Activated naive CD8-positive, alpha-beta T cell treated with anti-CD3 and anti-CD28 coated beads for 36 hours (primary cell): ENCODE measurements at regions not wholly inside any gene's neighbourhood (a gene's known extent, or its start where the extent isn't known, plus 50 kb on each side); places are given as distances from the start of the nearest gene placed in this dataset.

Experiments used
- DNase-seq: peaks from one replicate; pipeline ENCODE4 v3.0.0; 2021
- H3K27ac Mint-ChIP-seq: one replicate; pipeline ENCODE4 v1.8.0; 2022; ENCODE audit warnings: mild to moderate bottlenecking, moderate library complexity, mixed read lengths
- H3K27me3 Mint-ChIP-seq: one replicate; pipeline ENCODE4 v1.8.0; 2022; ENCODE audit warnings: mild to moderate bottlenecking, mixed read lengths
- H3K36me3 Mint-ChIP-seq: one replicate; pipeline ENCODE4 v1.8.0; 2021; ENCODE audit warnings: mild to moderate bottlenecking, mixed read lengths
- H3K4me1 Mint-ChIP-seq: one replicate; pipeline ENCODE4 v1.8.0; 2021; ENCODE audit warnings: mixed read lengths
- H3K4me3 Mint-ChIP-seq: one replicate; pipeline ENCODE4 v1.8.0; 2022; ENCODE audit warnings: mild to moderate bottlenecking, moderate library complexity, mixed read lengths
- H3K9me3 Mint-ChIP-seq: one replicate; pipeline ENCODE4 v1.8.0; 2022; ENCODE audit warnings: mixed read lengths

DNA sequence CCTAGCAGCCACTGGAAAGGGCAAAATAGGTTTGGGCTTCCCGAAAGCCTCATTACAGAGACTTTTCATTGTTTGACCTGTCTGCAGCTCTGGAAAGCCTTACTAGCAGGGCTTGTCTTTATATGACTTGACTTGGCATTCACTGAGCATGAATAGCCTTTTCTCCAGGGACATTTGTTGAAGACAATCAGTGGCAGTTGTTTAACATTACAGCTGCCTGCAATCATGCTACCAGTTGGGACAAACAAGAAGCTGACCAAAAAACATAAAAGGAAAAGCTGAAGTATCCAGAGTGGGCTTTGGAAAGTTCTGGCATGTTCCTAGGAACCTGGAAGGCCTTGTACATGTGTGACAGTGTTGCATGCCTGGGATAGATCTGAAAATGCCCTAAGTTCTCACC, 121.4 kb downstream of the KCNF1 start:
- H3K27ac Mint-ChIP-seq, result no peak overlapping the region
- H3K36me3 Mint-ChIP-seq, result no peaks in the 10 kb centered on the region
- H3K9me3 Mint-ChIP-seq, result peaks cover 28% of the 10 kb centered on the region
- DNase-seq, result no peak
- no peak overlapping the region for H3K4me3 Mint-ChIP-seq
- H3K4me1 Mint-ChIP-seq, result no peaks in the 10 kb centered on the region
- peaks cover 32% of the 10 kb centered on the region for H3K27me3 Mint-ChIP-seq

DNA sequence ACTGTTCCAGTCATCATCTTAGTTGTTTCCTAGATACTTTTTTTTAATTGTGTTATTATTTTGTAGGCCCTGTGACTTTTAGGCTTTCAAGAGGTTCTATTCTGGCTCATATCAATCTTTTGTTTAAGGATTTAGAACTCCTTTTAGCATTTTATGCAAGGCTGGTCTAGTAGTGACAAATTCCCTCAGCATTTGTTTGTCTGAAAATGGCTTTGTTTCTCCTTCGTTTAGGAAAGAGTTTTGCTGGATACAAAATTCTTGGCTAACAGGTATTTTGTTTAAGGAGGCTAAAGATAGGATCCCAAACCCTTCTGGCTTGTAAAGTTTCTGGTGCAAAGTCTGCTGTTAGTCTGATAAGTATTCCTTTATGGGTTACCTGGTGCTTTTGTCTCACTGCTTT, 116.6 kb upstream of the SLC66A3 start:
- Mint-ChIP-seq H3K27ac (no peak overlapping the region), H3K27me3 (peaks cover 42% of the 10 kb centered on the region), H3K9me3 (peaks cover 34% of the 10 kb centered on the region), H3K4me1 (no peaks in the 10 kb centered on the region), H3K4me3 (no peak overlapping the region), H3K36me3 (peaks cover 1% of the 10 kb centered on the region)
- no peak for DNase-seq

DNA sequence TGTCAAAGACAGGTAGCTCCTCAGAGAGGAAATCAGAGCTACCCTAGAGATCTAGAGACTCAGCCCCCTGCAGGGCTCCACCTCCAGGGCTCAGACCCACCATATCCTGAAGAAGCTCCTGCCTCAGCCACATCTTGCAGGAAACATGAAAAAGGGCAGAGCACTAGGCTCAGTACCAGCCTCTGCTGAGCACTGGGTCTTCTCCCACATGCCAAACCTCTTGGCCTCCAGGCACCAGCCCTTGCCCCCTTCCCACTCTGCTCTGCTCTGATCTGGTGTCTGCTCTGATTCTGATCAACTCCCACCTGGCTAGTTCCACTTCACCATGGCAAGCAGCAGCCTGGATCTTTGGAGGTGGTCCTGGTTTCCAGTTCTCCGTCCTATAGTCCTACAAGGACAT, 114.3 kb upstream of the SLC66A3 start:
- no peaks in the 10 kb centered on the region for H3K4me1 Mint-ChIP-seq
- peaks cover 1% of the 10 kb centered on the region for H3K36me3 Mint-ChIP-seq
- H3K27me3 Mint-ChIP-seq, result peaks cover 29% of the 10 kb centered on the region
- peaks cover 29% of the 10 kb centered on the region for H3K9me3 Mint-ChIP-seq
- H3K27ac Mint-ChIP-seq, result no peak overlapping the region
- H3K4me3 Mint-ChIP-seq, result no peak overlapping the region
- no peak for DNase-seq

DNA sequence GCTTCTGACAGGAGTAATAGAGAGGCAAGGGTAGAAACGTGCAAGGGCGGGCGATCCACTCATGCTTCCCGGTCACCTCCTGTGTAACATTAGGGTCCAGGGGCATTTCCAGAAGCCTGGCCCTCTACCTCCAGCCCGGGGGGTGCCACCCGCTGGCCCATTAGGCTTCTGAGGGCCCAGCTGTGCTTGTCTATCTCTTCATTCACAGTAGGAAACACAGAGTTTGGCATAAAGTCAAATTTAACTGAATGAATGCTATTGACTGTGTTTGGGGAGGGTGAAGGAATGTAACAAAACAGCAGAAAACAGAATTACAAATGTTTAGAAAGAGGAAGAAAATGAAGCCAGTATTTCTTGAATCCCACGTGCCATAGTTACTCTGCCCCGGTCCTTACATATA, 112.4 kb upstream of the SLC66A3 start:
- no peak overlapping the region for H3K27ac Mint-ChIP-seq
- H3K27me3 Mint-ChIP-seq, result peaks cover 17% of the 10 kb centered on the region
- H3K4me3 Mint-ChIP-seq, result no peak overlapping the region
- H3K36me3 Mint-ChIP-seq, result peaks cover 1% of the 10 kb centered on the region
- no peaks in the 10 kb centered on the region for H3K4me1 Mint-ChIP-seq
- peaks cover 15% of the 10 kb centered on the region for H3K9me3 Mint-ChIP-seq
- DNase-seq, result no peak

DNA sequence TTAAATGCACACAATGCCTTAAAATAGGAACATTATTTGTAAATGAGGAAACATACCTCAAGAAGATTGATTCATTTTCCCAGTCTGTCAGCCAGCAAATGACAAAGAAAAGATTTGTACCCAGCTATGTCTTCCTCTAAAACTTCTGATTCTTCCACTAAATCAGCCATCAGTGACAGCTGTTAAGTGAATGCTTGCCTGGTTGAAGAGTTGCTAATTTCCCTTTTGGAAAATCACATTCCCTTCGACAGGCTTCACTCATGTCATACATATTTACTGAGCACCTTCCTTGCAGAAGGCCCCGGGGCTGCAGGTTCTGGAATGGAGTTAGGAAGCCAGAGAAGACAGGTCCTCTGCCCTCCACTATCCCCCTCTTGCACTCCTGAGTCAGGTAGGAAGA, 112.0 kb upstream of the SLC66A3 start:
- H3K4me1 Mint-ChIP-seq, result no peaks in the 10 kb centered on the region
- peaks cover 17% of the 10 kb centered on the region for H3K27me3 Mint-ChIP-seq
- H3K9me3 Mint-ChIP-seq, result peaks cover 11% of the 10 kb centered on the region
- no peak overlapping the region for H3K4me3 Mint-ChIP-seq
- no peak for DNase-seq
- H3K27ac Mint-ChIP-seq, result no peak overlapping the region
- peaks cover 1% of the 10 kb centered on the region for H3K36me3 Mint-ChIP-seq

DNA sequence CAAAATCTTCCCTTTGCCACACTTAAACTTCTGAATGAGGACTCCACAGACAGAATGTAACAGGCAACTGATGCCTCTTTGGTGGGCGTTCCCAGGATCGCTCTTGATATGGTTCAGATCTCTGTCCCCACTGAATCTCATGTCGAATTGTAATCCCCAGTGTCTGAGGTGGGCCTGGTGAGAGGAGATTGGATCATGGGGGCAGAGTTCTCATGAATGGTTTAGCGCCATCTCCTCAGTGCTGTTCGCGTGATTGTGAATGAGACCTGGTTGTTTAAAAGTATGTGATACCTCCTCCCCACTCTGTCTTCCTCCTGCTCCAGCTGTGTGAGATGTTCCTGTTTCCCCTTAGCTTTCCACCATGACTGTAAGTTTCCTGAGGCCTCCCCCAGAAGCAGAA, 111.1 kb upstream of the SLC66A3 start:
- H3K4me3 Mint-ChIP-seq, result no peak overlapping the region
- peaks cover 1% of the 10 kb centered on the region for H3K36me3 Mint-ChIP-seq
- peaks cover 7% of the 10 kb centered on the region for H3K9me3 Mint-ChIP-seq
- H3K27me3 Mint-ChIP-seq, result peaks cover 17% of the 10 kb centered on the region
- H3K27ac Mint-ChIP-seq, result no peak overlapping the region
- H3K4me1 Mint-ChIP-seq, result no peaks in the 10 kb centered on the region
- no peak for DNase-seq

DNA sequence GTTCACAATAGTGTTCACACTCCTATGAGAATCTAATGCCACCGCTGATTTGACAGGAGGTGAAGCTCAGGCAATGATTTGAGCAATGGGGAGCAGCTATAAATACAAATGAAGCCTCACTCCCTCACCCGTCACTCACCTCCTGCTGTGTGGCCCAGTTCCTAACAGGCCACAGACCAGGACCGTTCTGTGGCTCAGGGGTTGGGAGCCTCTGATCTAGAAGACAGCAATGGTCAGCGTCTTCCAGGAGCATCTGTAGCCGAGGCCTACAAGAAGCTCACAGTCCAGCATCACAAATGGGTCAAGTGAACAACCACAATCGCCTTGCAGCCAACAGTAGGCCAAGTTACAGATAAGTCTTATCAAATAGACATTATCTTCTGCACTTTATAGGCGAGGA, 110.0 kb upstream of the SLC66A3 start:
- H3K36me3 Mint-ChIP-seq, result peaks cover 1% of the 10 kb centered on the region

DNA sequence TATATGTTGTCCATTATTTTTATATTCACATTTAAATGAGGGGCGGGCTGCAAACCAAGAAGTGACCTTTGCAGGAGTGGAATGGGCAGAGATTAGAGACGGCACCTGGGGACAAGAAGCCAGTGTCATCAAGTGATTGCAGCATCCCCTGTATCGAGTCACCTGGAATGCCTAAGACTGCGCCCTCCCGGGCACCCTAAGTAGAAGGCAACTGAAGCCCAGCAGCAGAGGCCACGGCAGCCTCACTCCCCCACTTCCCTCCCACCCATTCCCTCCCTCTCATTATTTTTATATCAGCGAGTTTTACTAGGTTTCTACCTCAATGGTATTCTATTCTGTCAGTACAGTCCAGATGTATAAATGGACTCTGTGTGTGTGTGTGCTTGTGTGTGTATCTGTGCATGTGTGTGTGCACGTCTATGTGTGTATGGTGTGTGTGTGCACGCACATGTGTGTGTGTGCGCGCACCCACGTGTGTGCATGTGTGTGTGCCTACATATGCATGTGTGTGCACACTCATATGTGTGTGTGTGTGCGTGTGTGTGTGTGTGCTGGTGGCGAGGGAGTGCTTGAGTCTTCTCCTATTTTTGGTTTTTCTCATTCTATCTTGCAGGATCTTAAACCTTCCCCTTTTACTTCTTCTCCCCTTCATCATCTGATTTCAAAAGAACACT, 106.8 kb upstream of the SLC66A3 start:
- no peaks in the 10 kb centered on the region for H3K9me3 Mint-ChIP-seq

More for the DNA sequence above, 110.0 kb upstream of the SLC66A3 start:
- no peak for DNase-seq
- H3K27ac Mint-ChIP-seq, result no peak overlapping the region
- H3K9me3 Mint-ChIP-seq, result no peaks in the 10 kb centered on the region
- peaks cover 17% of the 10 kb centered on the region for H3K27me3 Mint-ChIP-seq
- H3K4me1 Mint-ChIP-seq, result no peaks in the 10 kb centered on the region
- H3K4me3 Mint-ChIP-seq, result no peak overlapping the region

DNA sequence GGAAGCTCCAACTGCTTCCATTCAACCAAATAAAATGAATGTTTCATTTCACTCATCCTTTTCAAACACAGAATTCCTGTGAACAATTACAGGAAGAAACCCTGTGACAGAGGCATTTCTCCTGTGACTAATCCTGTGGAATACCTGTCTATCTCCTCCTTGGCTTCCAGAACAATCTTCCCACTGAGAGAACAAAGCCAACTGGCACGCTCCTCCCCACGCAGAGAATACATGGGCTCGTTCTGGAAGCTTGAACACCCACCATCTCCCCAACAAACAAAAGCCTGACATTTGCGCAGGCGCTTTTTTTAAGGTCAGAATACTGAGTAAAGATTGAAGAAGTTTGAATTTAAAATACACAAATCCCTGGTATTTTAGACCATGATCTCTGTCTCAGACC, 104.7 kb upstream of the SLC66A3 start:
- H3K4me1 Mint-ChIP-seq, result no peaks in the 10 kb centered on the region

More for the DNA sequence above, 106.8 kb upstream of the SLC66A3 start:
- DNase-seq, result no peak
- Mint-ChIP-seq H3K27me3 (no peaks in the 10 kb centered on the region), H3K4me3 (no peak overlapping the region), H3K36me3 (no peaks in the 10 kb centered on the region), H3K4me1 (no peaks in the 10 kb centered on the region), H3K27ac (no peak overlapping the region)

DNA sequence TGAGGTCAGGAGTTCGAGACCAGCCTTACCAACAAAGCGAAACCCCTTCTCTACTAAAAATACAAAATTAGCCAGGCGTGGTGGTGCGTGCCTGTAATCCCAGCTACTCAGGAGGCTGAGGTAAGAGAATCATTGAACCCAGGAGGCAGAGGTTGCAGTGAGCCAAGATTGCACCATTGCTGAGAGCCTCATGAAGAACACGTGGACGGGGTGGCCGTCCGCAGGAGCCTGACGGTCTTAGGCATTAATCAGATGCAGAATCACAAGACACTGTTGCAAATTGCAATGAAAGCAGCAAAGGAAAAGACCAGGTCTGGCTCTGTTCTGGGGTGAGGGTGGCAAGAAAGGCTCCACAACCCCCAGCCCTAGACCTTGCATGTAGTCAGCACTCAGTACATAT, 104.0 kb upstream of the SLC66A3 start:
- no peak overlapping the region for H3K4me3 Mint-ChIP-seq
- no peak overlapping the region for H3K27ac Mint-ChIP-seq
- no peaks in the 10 kb centered on the region for H3K36me3 Mint-ChIP-seq
- no peaks in the 10 kb centered on the region for H3K4me1 Mint-ChIP-seq
- H3K9me3 Mint-ChIP-seq, result no peaks in the 10 kb centered on the region
- no peak for DNase-seq
- H3K27me3 Mint-ChIP-seq, result no peaks in the 10 kb centered on the region

More for the DNA sequence above, 104.7 kb upstream of the SLC66A3 start:
- no peak overlapping the region for H3K4me3 Mint-ChIP-seq
- DNase-seq, result no peak
- H3K9me3 Mint-ChIP-seq, result no peaks in the 10 kb centered on the region
- H3K36me3 Mint-ChIP-seq, result no peaks in the 10 kb centered on the region
- H3K27ac Mint-ChIP-seq, result no peak overlapping the region
- no peaks in the 10 kb centered on the region for H3K27me3 Mint-ChIP-seq

DNA sequence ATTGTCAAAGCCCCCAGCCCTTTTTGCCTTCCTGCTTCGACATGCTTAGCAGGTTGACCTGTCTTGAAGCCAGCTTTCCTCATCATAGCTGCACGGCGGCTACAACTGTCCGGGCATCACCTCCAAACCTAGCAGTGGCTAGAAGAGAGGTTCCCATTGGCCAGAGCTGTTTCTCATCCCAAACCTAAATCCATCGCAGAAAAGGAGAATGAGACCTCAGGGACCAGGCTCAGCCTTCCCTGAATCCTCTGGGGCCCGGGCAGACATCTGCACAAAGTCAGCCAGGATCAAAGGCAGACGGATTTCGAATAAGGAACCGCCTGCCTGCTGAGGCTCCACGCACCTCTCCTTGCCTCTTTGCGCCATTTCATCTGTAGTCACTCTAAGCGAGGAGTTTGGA, 101.7 kb upstream of the SLC66A3 start:
- no peaks in the 10 kb centered on the region for H3K9me3 Mint-ChIP-seq
- no peak overlapping the region for H3K4me3 Mint-ChIP-seq
- H3K27ac Mint-ChIP-seq, result no peak overlapping the region
- no peak for DNase-seq
- no peaks in the 10 kb centered on the region for H3K4me1 Mint-ChIP-seq
- no peaks in the 10 kb centered on the region for H3K36me3 Mint-ChIP-seq
- peaks cover 9% of the 10 kb centered on the region for H3K27me3 Mint-ChIP-seq

DNA sequence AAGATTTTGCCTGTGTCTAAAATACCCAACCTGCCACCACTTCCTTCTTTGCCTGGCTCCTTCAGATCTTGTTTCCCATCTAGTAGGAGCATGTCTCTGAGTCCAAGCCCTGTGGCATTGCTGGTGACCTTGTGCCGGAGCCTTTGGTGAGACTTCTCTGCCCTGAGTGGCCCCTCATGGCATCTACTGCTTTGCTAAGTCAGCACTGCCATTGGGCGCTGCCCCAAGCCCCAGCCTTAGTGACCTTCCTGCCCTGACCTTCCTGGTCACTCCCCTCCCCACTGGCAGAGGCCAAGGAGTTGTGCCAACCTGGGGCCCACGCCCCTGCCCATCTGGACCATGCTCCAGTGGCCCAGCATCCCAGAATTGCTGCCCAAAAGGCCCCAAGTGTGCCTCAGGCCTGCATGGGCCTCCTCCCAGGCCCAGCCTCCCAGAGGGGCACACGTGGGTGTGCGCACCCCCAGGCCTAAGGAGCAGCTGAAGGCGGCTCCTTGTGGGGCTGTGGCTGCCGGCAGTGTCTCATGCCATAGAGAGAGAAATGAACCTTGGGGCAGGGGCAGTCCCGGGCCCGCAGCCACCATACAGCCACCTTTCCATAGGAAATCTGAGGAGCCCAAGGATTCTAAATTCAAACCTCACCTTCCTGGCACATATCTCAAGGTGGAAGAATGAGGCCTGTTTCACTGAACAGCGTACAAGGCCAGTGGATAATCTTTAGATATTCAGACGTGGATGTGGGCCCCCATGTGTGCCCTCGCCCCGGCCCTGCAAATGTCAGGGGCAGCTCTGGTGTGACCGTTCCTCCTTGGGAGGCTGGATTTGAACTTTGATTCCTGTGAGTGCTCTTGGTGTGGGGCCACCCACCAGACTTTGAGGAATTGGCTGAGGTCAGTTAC, 100.2 kb upstream of the SLC66A3 start:
- Mint-ChIP-seq H3K4me3 (no peak overlapping the region), H3K27ac (no peak overlapping the region), H3K27me3 (peaks cover 9% of the 10 kb centered on the region), H3K4me1 (no peaks in the 10 kb centered on the region), H3K36me3 (no peaks in the 10 kb centered on the region), H3K9me3 (peaks cover 2% of the 10 kb centered on the region)
- DNase-seq, result no peak

DNA sequence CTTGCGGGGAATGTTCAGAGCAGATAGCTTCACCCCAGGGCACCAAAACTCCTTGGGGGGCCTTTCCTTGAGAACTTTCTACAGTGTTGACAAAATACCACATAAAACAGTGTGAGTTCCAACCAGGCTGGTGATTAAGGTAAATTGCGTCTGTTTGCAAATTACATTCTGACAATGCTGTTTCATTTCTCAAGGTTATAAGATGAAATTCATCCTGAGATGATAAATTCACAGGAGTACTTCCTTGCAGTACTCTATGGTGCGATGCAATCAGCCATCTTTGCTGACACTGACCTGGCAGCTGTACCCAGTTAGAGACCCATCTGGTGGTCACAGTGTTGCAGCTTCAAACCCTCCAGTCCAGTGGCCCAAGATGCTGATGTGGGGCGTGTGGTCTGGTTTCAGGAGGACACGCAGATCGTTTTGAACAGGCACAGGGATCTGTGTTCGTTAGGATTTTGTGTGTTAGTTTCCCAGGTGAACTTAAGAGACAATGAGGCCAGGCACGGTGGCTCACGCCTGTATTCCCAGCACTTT, 99.5 kb upstream of the SLC66A3 start:
- no peak overlapping the region for H3K4me3 Mint-ChIP-seq

DNA sequence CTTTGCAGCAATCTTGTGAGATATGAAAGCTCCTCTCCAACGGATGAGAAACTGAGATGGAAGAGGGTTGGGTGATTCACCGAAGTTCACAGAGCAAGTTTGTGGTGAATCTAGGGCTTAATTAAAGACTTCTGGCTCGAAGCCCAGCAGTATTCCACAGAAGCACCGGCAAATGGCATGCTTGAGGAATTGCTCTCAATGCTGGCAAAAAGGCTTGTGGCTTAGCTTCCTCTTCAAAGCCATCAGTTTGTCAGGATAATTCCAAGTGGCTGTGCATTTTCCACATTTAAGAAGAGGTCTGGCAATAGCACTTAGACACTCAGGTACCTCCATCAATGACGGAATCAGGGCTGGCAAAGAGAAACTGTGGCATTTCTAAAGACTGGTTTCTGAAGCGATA, 98.7 kb upstream of the SLC66A3 start:
- H3K9me3 Mint-ChIP-seq, result peaks cover 12% of the 10 kb centered on the region
- no peak overlapping the region for H3K27ac Mint-ChIP-seq
- H3K36me3 Mint-ChIP-seq, result no peaks in the 10 kb centered on the region
- H3K4me3 Mint-ChIP-seq, result no peak overlapping the region
- no peak for DNase-seq
- H3K4me1 Mint-ChIP-seq, result no peaks in the 10 kb centered on the region
- H3K27me3 Mint-ChIP-seq, result peaks cover 9% of the 10 kb centered on the region

More for the DNA sequence above, 99.5 kb upstream of the SLC66A3 start:
- Mint-ChIP-seq H3K36me3 (no peaks in the 10 kb centered on the region), H3K27ac (no peak overlapping the region), H3K9me3 (peaks cover 8% of the 10 kb centered on the region), H3K4me1 (no peaks in the 10 kb centered on the region), H3K27me3 (peaks cover 9% of the 10 kb centered on the region)
- DNase-seq, result no peak

DNA sequence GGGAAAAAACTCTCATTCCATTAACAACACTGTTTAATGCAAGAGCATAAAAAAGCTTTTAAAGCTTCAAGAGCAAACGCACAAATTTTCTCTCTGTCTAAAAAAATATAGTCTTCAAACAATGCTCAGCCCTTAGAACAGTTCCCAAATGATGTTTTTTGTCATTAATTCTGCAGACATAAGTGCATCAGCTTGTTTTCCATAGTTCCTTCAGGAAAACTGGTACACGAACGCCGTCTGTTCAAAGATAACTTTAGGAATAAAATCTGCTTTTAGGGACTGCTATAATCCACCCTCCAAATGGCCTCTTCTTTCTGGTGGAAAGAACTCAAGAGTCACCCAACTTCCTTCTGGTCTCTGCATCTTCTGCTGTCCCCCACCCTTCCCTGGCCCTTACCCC, 98.2 kb upstream of the SLC66A3 start:
- H3K27ac Mint-ChIP-seq, result no peak overlapping the region
- no peaks in the 10 kb centered on the region for H3K4me1 Mint-ChIP-seq
- H3K27me3 Mint-ChIP-seq, result peaks cover 9% of the 10 kb centered on the region
- H3K36me3 Mint-ChIP-seq, result no peaks in the 10 kb centered on the region
- no peak overlapping the region for H3K4me3 Mint-ChIP-seq
- no peak for DNase-seq
- peaks cover 12% of the 10 kb centered on the region for H3K9me3 Mint-ChIP-seq
